Progenitor cell of endocrine pancreas (in vitro differentiated cells): ENCODE measurements at regions not wholly inside any gene's neighbourhood (a gene's known extent, or its start where the extent isn't known, plus 50 kb on each side); places are given as distances from the start of the nearest gene placed in this dataset.

Source experiments
- DNase-seq: peaks from one replicate; pipeline ENCODE4 v3.0.0; 2021; ENCODE audit warnings: low spot score; ENCODE audit not compliant: unreplicated experiment
- H3K27ac Mint-ChIP-seq: 2 replicates; pipeline ENCODE4 v1.8.0; 2021; ENCODE audit warnings: mild to moderate bottlenecking, moderate library complexity, mixed read lengths
- H3K27me3 Mint-ChIP-seq: 2 replicates; pipeline ENCODE4 v1.8.0; 2021; ENCODE audit warnings: mixed read lengths
- H3K36me3 Mint-ChIP-seq: 2 replicates; pipeline ENCODE4 v1.8.0; 2022; ENCODE audit warnings: mixed read lengths; ENCODE audit not compliant: insufficient read depth
- H3K4me1 Mint-ChIP-seq: 2 replicates; pipeline ENCODE4 v1.8.0; 2021; ENCODE audit warnings: low read depth, mixed read lengths
- H3K4me3 Mint-ChIP-seq: 2 replicates; pipeline ENCODE4 v1.8.0; 2021; ENCODE audit warnings: low read depth, mild to moderate bottlenecking, moderate library complexity, mixed read lengths
- H3K9me3 Mint-ChIP-seq: 2 replicates; pipeline ENCODE4 v1.8.0; 2021; ENCODE audit warnings: low read depth, mixed read lengths
- TF ChIP-seq, protein P1 (sequence below): fragments of 200-600 bp; sonication (generic); IDR thresholded peaks from one replicate; pipeline ENCODE4 v1.5.0; 2021; ENCODE audit warnings: antibody characterized with exemption, mild to moderate bottlenecking; ENCODE audit not compliant: unreplicated experiment

DNA sequence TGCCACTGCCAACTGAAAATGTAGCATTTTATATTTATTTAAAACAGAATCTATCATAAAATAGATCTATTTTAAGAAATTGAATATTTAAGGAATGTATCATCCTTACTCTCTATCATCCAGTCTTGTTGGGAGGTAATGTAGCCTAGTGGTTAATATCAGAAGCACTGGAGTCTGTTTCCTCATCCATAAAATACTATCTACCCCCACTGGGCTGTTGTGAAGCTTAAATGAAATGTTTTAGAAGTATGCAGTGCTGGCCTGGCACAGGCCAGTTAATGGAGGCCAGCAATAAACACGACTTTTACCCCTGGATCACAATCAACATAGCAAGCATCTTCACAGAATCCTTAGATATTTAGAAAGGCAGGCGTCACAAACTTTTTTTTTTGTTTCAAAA lies 188.0 kb downstream of the CAND1 start:
- H3K27me3 Mint-ChIP-seq = peaks cover 7% of the 10 kb centered on the region
- H3K4me3 Mint-ChIP-seq = no peak overlapping the region
- no peak for DNase-seq
- H3K4me1 Mint-ChIP-seq = no peaks in the 10 kb centered on the region
- no peak overlapping the region for H3K27ac Mint-ChIP-seq
- no peaks in the 10 kb centered on the region for H3K36me3 Mint-ChIP-seq
- TF ChIP-seq, protein P1, sequence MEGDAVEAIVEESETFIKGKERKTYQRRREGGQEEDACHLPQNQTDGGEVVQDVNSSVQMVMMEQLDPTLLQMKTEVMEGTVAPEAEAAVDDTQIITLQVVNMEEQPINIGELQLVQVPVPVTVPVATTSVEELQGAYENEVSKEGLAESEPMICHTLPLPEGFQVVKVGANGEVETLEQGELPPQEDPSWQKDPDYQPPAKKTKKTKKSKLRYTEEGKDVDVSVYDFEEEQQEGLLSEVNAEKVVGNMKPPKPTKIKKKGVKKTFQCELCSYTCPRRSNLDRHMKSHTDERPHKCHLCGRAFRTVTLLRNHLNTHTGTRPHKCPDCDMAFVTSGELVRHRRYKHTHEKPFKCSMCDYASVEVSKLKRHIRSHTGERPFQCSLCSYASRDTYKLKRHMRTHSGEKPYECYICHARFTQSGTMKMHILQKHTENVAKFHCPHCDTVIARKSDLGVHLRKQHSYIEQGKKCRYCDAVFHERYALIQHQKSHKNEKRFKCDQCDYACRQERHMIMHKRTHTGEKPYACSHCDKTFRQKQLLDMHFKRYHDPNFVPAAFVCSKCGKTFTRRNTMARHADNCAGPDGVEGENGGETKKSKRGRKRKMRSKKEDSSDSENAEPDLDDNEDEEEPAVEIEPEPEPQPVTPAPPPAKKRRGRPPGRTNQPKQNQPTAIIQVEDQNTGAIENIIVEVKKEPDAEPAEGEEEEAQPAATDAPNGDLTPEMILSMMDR = no peak
- H3K9me3 Mint-ChIP-seq = no peaks in the 10 kb centered on the region

DNA sequence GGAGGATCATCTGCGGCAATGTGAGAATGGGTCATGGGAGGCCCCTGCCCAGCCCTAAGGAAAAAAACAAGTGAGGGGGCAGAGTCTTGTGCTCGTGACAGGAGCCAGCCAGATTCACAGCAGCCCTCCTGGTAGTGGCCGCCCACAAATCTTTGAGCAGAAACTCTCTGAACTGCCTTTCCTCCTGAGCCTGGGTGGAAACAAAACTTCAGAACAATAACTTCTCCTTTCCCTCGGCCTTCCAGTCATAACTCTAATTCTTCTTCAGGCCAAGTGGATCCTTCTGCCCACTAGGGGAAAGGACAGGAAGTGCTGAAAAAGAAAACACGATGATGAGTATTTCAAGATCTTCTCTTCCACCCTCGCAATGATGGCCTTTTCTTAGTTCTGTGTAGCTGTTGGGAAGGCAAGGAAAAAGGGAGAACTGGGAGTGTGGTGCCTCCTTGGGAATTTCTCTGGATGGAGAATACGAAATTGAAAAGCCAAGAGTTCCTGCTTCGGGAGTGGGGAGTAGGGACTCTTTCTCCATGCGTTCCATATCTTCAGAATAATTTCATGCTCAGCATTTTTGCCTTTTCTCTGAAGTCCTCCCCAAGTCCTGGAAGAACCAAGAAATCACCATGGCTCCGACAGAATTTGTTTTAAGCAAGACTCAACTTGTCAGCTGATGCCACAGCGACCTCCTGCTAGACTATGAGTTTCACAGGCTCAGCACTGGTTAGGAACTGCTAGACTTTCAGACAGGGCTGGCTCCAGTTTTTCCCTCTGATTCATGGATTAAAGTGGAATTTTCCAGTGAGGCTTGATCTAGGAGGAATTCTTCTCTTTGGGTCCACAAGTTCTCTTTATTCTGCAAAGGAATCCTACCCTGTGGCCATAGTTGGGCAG lies 188.9 kb downstream of the CAND1 start:
- H3K36me3 Mint-ChIP-seq = no peaks in the 10 kb centered on the region
- no peaks in the 10 kb centered on the region for H3K4me1 Mint-ChIP-seq
- H3K9me3 Mint-ChIP-seq = no peaks in the 10 kb centered on the region
- no peak overlapping the region for H3K27ac Mint-ChIP-seq
- peaks cover 5% of the 10 kb centered on the region for H3K27me3 Mint-ChIP-seq
- DNase-seq = no peak
- TF ChIP-seq, protein P1 = peak; percentile 22
- no peak overlapping the region for H3K4me3 Mint-ChIP-seq

DNA sequence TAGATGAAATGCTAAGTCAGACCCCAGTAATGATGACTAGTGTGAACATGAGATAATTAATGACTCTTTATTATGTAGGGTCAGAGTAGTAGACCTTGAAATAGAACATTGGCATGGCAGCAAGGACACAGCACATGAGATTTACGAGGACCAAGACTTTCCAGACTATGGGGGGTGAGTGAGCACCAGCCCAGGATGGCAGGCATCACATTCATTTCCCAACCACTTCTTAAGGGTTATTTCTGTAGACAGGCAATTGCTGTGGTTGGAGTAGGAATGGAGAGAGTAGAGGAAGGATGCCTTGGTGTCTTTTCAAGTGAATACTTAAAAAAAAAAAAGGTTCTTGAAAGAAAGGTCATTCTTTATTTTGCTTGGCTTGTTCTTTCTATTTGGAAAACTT lies 189.4 kb upstream of the DYRK2 start:
- H3K27ac Mint-ChIP-seq = no peak overlapping the region
- TF ChIP-seq, protein P1 = no peak
- H3K4me3 Mint-ChIP-seq = no peak overlapping the region
- no peaks in the 10 kb centered on the region for H3K9me3 Mint-ChIP-seq
- H3K27me3 Mint-ChIP-seq = peaks cover 3% of the 10 kb centered on the region
- no peaks in the 10 kb centered on the region for H3K36me3 Mint-ChIP-seq
- DNase-seq = no peak
- H3K4me1 Mint-ChIP-seq = peaks cover 3% of the 10 kb centered on the region

DNA sequence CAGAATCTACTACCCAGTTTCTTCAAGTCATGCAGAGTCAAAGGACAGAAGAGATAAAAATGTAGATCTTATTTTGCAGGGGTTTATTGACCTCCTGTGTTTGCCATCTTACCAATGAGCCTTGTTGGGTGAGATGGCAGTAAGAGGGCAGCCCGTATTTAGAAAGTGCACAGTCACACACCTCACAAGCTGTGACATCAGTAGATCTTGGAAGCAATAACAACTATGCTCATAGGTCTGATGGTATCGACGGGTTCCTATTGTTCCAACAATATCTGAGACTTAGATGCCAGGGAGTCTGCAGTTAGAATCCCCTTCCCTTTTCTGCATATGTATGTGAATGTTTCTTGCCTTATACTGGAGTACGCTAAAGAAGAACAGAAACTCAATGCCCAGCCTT lies 189.0 kb upstream of the DYRK2 start:
- TF ChIP-seq, protein P1 = no peak
- Mint-ChIP-seq H3K36me3 (no peaks in the 10 kb centered on the region), H3K4me3 (no peak overlapping the region), H3K9me3 (no peaks in the 10 kb centered on the region), H3K27ac (no peak overlapping the region), H3K4me1 (peaks cover 3% of the 10 kb centered on the region), H3K27me3 (peaks cover 3% of the 10 kb centered on the region)
- no peak for DNase-seq

DNA sequence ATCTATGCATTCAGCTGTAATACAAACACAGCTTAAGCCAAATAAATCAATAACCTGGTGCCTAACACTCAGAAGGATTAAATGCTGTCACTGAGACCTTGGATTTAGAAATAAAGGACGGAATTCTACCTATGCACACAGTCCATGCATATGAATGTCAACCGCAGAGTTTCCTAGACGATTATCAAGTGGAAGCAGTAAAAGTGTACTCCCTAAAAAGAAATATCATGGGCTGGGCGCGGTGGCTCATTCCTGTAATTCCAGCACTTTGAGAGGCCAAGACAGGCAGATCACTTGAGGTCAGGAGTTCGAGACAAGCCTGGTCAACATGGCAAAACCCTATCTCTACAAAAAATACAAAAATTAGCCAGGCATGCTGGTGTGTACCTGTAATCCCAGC lies 188.2 kb upstream of the DYRK2 start:
- TF ChIP-seq, protein P1 = no peak
- Mint-ChIP-seq H3K36me3 (no peaks in the 10 kb centered on the region), H3K27me3 (peaks cover 3% of the 10 kb centered on the region), H3K27ac (no peak overlapping the region), H3K4me1 (peaks cover 3% of the 10 kb centered on the region), H3K9me3 (no peaks in the 10 kb centered on the region), H3K4me3 (no peak overlapping the region)
- DNase-seq = no peak
